ENCODE measurements at regions not wholly inside any gene's neighbourhood (a gene's known extent, or its start where the extent isn't known, plus 50 kb on each side); places are given as distances from the start of the nearest gene placed in this dataset.

- Histone ChIP-seq H2AFZ (ENCODE audit: insufficient read depth, low read depth, low read length, poor library complexity, severe bottlenecking) (no peak overlapping the region), H3K79me2 (ENCODE audit: control insufficient read depth, insufficient read depth, low read length) (no peaks in the 10 kb centered on the region), H4K20me1 (ENCODE audit: control insufficient read depth, insufficient read depth, low read length, poor library complexity, severe bottlenecking) (no peaks in the 10 kb centered on the region), H3K9ac (ENCODE audit: low read length) (no peak overlapping the region), H3K4me2 (replicated peaks; ENCODE audit: low read depth, low read length, poor library complexity, severe bottlenecking) (no peak overlapping the region), H3K4me1 (ENCODE audit: control insufficient read depth in 2 of 2, insufficient read depth in 2 of 2, low read length in 2 of 2) (no peaks in the 10 kb centered on the region), H3K9me3 (ENCODE audit: control extremely low read depth in 1 of 3, control insufficient read depth in 2 of 3, insufficient read depth in 1 of 3, low read length in 2 of 3) (peaks cover 0 to 24% (median 7%) of the 10 kb centered on the region in 3 donors), H3K4me3 (ENCODE audit: control extremely low read depth in 1 of 5, extremely low read depth in 1 of 5, insufficient read depth in 1 of 5, low read depth in 2 of 5, low read length in 4 of 5) (no peak overlapping the region), H3K27ac (ENCODE audit: low read length in 2 of 2) (no peak overlapping the region), H3K27me3 (replicated peaks in 1 of 4; ENCODE audit: control extremely low read depth in 1 of 4, control insufficient read depth in 3 of 4, insufficient read depth in 4 of 4, low read length in 3 of 4) (no peaks in the 10 kb centered on the region), H3K36me3 (replicated peaks in 1 of 2; ENCODE audit: control extremely low read depth in 1 of 2, control insufficient read depth in 1 of 2, extremely low read depth in 1 of 2, insufficient read depth in 2 of 2, low read length in 1 of 2) (no peaks in the 10 kb centered on the region)
- ChIA-PET POLR2A (no interaction called here), CTCF (no interaction called here)
- peaks cover under 1% of the 10 kb centered on the region for H3K9me3 Mint-ChIP-seq (ENCODE audit: insufficient read depth)
- intact Hi-C loops (cut with micrococcal nuclease): no loop called here
- DNase-seq (no peak), ATAC-seq (ENCODE audit: low read depth) (no peak)
- H3K4me3 Mint-ChIP-seq: no peak overlapping the region
- H3K27me3 Mint-ChIP-seq: no peaks in the 10 kb centered on the region
- TF ChIP-seq EZH2 (IDR thresholded peaks at IDR 0.05; ENCODE audit: borderline replicate concordance, insufficient read depth, low read depth, low read length, poor library complexity, severe bottlenecking) (no peak), CTCF (IDR thresholded peaks at IDR 0.05) (no peak)
- H3K27ac Mint-ChIP-seq: no peak overlapping the region
- no CpG with 5 or more reads among the region's 1 CpG for WGBS (ENCODE audit: insufficient coverage)
- no peaks in the 10 kb centered on the region for H3K4me1 Mint-ChIP-seq
Observed at GRCh38 chr1:184284900-184285299, 101.9 kb upstream of the C1orf21 start.

GRCh38 chr1:184285401-184286087 is 101.3 kb upstream of the C1orf21 start:
- CTCF ChIA-PET: interaction anchor here (0.6 kb wide), 1 partner anchor 148 kb away, joined by 3 read pairs; no protein-coding TSS in a partner anchor
- H3K9ac ChIP-seq (ENCODE audit: low read length): no peak overlapping the region
- WGBS (ENCODE audit: insufficient coverage): 95% methylated on average over 3 of the region's 4 CpGs
- H3K36me3 ChIP-seq (replicated peaks in 1 of 2; ENCODE audit: control extremely low read depth in 1 of 2, control insufficient read depth in 1 of 2, extremely low read depth in 1 of 2, insufficient read depth in 2 of 2, low read length in 1 of 2): no peaks in the 10 kb centered on the region
- Mint-ChIP-seq H3K27me3 (no peaks in the 10 kb centered on the region), H3K9me3 (ENCODE audit: insufficient read depth) (peaks cover 5% of the 10 kb centered on the region), H3K27ac (no peak overlapping the region), H3K4me3 (no peak overlapping the region), H3K4me1 (no peaks in the 10 kb centered on the region)
- POLR2A ChIA-PET: no interaction called here
- no peak for ATAC-seq (ENCODE audit: low read depth)
- H3K79me2 ChIP-seq (ENCODE audit: control insufficient read depth, insufficient read depth, low read length): no peaks in the 10 kb centered on the region
- DNase-seq: no peak
- no peak overlapping the region for H3K4me3 ChIP-seq (ENCODE audit: control extremely low read depth in 1 of 5, extremely low read depth in 1 of 5, insufficient read depth in 1 of 5, low read depth in 2 of 5, low read length in 4 of 5)
- H3K9me3 ChIP-seq (ENCODE audit: control extremely low read depth in 1 of 3, control insufficient read depth in 2 of 3, insufficient read depth in 1 of 3, low read length in 2 of 3): peaks cover 0 to 29% (median 11%) of the 10 kb centered on the region in 3 donors
- H3K4me1 ChIP-seq (ENCODE audit: control insufficient read depth in 2 of 2, insufficient read depth in 2 of 2, low read length in 2 of 2): no peaks in the 10 kb centered on the region
- no peak overlapping the region for H2AFZ ChIP-seq (ENCODE audit: insufficient read depth, low read depth, low read length, poor library complexity, severe bottlenecking)
- H3K27me3 ChIP-seq (replicated peaks in 1 of 4; ENCODE audit: control extremely low read depth in 1 of 4, control insufficient read depth in 3 of 4, insufficient read depth in 4 of 4, low read length in 3 of 4): no peaks in the 10 kb centered on the region
- no peak overlapping the region for H3K4me2 ChIP-seq (replicated peaks; ENCODE audit: low read depth, low read length, poor library complexity, severe bottlenecking)
- intact Hi-C loops (cut with micrococcal nuclease): no loop called here
- no peak overlapping the region for H3K27ac ChIP-seq (ENCODE audit: low read length in 2 of 2)
- H4K20me1 ChIP-seq (ENCODE audit: control insufficient read depth, insufficient read depth, low read length, poor library complexity, severe bottlenecking): no peaks in the 10 kb centered on the region
- TF ChIP-seq EZH2 (IDR thresholded peaks at IDR 0.05; ENCODE audit: borderline replicate concordance, insufficient read depth, low read depth, low read length, poor library complexity, severe bottlenecking) (no peak), CTCF (IDR thresholded peaks at IDR 0.05) (no peak)
